ENCODE measurements at regions not wholly inside any gene's neighbourhood (a gene's known extent, or its start where the extent isn't known, plus 50 kb on each side); places are given as distances from the start of the nearest gene placed in this dataset.

DNA sequence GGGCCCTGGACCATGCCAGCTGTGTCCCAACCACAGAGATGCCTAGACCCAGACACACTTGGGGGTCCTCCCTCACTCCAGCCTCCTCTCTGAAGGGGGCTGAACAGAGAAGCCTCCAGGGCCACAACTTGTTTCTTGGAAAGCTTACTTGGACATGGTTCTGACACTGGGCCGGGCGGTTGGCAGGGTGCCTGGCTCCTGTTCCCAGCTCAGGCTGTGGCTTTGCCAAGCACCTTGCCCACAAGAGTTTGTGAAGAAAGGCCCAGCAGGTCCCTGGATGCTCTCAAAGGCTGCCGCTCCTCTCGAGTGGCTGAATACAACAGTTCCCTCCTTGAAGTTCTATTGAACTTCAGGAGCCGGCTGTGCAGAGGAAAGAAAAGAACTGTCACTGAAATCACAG, 181.6 kb downstream of the PTPN20 start:
- DNase-seq (ENCODE audit: extremely low spot score): no peak
- CTCF ChIA-PET: no interaction called here
- no peak for TF ChIP-seq CTBP1 (IDR thresholded peaks at IDR 0.05; ENCODE audit: borderline replicate concordance)
- TF ChIP-seq BHLHE40 (IDR thresholded peaks at IDR 0.05; ENCODE audit: borderline replicate concordance): no peak
- no peak for TF ChIP-seq HDGF (IDR thresholded peaks at IDR 0.05; ENCODE audit: borderline replicate concordance)
- no peak for TF ChIP-seq FOXA1 (IDR thresholded peaks at IDR 0.05)
- no peak for TF ChIP-seq NFRKB (IDR thresholded peaks at IDR 0.05)
- TF ChIP-seq ELF4 (IDR thresholded peaks at IDR 0.05): no peak
- no peak for TF ChIP-seq TARDBP (IDR thresholded peaks at IDR 0.05)
- TF ChIP-seq FOXK2 (IDR thresholded peaks at IDR 0.05): no peak
- no peak for TF ChIP-seq ARNT (IDR thresholded peaks at IDR 0.05)
- TF ChIP-seq FOXM1 (IDR thresholded peaks at IDR 0.05; ENCODE audit: borderline replicate concordance): no peak
- no peak for TF ChIP-seq SP1 (IDR thresholded peaks at IDR 0.05)
- POLR2A ChIA-PET: no interaction called here

DNA sequence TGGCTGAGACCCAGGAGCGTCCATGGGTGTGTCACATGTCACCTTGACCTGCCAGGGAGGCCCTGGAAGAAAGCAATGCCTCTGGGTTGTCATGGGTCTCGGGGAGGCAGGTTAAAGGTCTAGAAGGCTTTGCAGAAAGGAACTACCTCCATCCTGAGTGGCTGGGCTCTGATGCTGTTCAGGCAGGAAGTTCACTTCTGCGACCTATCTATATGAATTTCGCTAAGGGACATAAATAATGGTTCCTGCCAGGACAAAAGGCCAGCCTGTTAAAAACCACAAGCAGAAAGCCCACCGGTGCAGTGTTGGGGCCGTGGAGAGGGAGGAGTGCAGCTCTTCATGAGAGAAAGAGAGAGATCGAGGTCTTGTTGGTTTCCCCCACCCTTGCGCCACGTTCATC, 182.9 kb downstream of the PTPN20 start:
- ChIA-PET POLR2A (no interaction called here), CTCF (no interaction called here)

DNA sequence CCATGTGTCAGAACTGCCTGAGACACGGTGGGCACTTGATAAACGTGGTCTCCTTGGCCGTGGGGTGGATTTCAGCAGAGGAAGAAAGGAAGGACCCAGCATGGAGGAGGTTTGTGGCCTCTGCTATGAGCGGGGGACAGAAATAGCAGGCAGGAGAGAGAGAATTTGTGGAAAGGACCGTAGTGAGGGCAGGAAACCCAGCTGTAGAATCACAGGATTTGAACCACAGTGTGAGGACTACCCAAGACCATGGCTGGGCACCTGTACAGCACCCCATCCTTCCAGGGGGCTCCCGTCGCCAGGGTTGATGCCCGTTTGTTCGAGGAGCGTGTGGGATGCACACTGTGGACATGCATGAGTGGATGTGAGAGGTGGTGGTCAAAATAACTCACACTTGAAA, 183.4 kb downstream of the PTPN20 start:
- POLR2A ChIA-PET: no interaction called here
- no peak for DNase-seq (ENCODE audit: extremely low spot score)
- TF ChIP-seq LEF1 (IDR thresholded peaks at IDR 0.05; ENCODE audit: borderline replicate concordance) (no peak), FOXA1 (IDR thresholded peaks at IDR 0.05) (no peak), NFRKB (IDR thresholded peaks at IDR 0.05) (no peak), BHLHE40 (IDR thresholded peaks at IDR 0.05; ENCODE audit: borderline replicate concordance) (no peak), ZNF384 (IDR thresholded peaks at IDR 0.05) (no peak)
- CTCF ChIA-PET: no interaction called here

More for the DNA sequence above, 182.9 kb downstream of the PTPN20 start:
- TF ChIP-seq CTBP1 (IDR thresholded peaks at IDR 0.05; ENCODE audit: borderline replicate concordance) (no peak), BHLHE40 (IDR thresholded peaks at IDR 0.05; ENCODE audit: borderline replicate concordance) (no peak), LEF1 (IDR thresholded peaks at IDR 0.05; ENCODE audit: borderline replicate concordance) (no peak), ELF4 (IDR thresholded peaks at IDR 0.05) (no peak), L3MBTL2 (conservative IDR thresholded peaks at IDR 0.05) (no peak), TARDBP (IDR thresholded peaks at IDR 0.05) (no peak), ARNT (IDR thresholded peaks at IDR 0.05) (no peak), FOXA1 (IDR thresholded peaks at IDR 0.05) (no peak)
- TF ChIP-seq, protein P1, sequence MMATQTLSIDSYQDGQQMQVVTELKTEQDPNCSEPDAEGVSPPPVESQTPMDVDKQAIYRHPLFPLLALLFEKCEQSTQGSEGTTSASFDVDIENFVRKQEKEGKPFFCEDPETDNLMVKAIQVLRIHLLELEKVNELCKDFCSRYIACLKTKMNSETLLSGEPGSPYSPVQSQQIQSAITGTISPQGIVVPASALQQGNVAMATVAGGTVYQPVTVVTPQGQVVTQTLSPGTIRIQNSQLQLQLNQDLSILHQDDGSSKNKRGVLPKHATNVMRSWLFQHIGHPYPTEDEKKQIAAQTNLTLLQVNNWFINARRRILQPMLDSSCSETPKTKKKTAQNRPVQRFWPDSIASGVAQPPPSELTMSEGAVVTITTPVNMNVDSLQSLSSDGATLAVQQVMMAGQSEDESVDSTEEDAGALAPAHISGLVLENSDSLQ (IDR thresholded peaks at IDR 0.05): no peak
- no peak for DNase-seq (ENCODE audit: extremely low spot score)

DNA sequence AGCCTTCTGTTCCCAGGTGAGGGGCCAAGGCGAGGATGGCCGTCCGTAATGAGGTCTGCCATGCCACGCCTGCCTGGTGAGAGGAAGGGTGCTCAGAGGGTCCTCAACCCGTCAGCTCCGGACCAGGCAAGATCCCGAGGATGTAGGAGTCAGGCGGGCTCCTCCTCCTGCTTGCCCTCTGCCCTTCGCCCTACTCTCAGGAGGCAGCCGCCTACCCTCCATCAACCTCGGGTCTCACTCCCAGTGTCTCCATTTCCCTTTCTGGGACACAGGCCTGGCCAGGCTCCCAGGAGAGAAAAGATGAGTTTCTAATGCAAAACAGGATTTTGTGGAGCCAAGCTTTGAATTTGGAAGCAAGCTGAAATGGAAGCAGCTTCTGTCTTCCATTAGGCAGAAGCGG, 184.0 kb downstream of the PTPN20 start:
- CTCF ChIA-PET: no interaction called here

DNA sequence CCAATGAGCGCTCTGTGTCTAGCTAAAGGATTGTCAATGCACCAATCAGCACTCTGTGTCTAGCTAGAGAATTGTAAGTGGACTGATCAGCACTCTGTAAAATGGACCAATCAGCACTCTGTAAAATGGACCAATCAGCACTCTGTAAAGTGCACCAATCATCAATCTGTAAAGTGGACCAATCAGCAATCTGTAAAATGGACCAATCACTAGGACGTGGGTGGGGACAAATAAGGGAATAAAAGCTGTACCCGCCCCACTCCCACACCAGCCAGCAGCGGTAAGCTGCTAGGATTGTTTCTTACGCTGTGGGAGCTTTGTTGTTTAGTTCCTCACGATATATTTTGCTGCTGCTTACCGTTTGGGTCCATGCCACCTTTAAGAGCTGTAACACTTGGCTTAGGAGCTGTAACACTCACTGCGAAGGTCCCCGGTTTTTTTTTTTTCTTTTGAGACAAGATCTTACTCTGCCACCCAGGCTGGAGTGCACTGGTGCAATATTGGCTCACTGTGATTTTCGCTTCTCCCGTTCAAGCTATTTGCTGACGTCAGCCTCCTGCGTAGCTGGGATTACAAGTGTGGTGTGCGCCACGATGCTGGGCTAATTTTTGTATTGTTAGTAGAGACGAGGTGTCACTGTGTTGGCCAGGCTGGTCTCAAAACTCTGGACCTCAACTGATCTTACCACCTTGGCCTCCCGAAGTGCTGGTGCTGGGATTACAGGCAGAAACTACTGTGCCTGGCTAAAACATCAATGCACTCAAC, 184.8 kb downstream of the PTPN20 start:
- ChIA-PET CTCF (no interaction called here), POLR2A (no interaction called here)
- TF ChIP-seq CTBP1 (IDR thresholded peaks at IDR 0.05; ENCODE audit: borderline replicate concordance) (no peak), SUZ12 (IDR thresholded peaks at IDR 0.05) (no peak), SP1 (IDR thresholded peaks at IDR 0.05) (no peak), BHLHE40 (IDR thresholded peaks at IDR 0.05; ENCODE audit: borderline replicate concordance) (no peak), FOXK2 (IDR thresholded peaks at IDR 0.05) (no peak)
- TF ChIP-seq, protein P1 (IDR thresholded peaks at IDR 0.05): no peak
- DNase-seq (ENCODE audit: extremely low spot score): no peak

More for the DNA sequence above, 184.0 kb downstream of the PTPN20 start:
- DNase-seq (ENCODE audit: extremely low spot score): no peak
- TF ChIP-seq SUZ12 (IDR thresholded peaks at IDR 0.05) (no peak), FOXK2 (IDR thresholded peaks at IDR 0.05) (no peak), ARNT (IDR thresholded peaks at IDR 0.05) (no peak), LEF1 (IDR thresholded peaks at IDR 0.05; ENCODE audit: borderline replicate concordance) (no peak), TARDBP (IDR thresholded peaks at IDR 0.05) (no peak), ELF4 (IDR thresholded peaks at IDR 0.05) (no peak), FOXA1 (IDR thresholded peaks at IDR 0.05) (no peak), L3MBTL2 (conservative IDR thresholded peaks at IDR 0.05) (no peak), BHLHE40 (IDR thresholded peaks at IDR 0.05; ENCODE audit: borderline replicate concordance) (no peak), CTBP1 (IDR thresholded peaks at IDR 0.05; ENCODE audit: borderline replicate concordance) (no peak), ZNF384 (IDR thresholded peaks at IDR 0.05) (no peak), HDGF (IDR thresholded peaks at IDR 0.05; ENCODE audit: borderline replicate concordance) (no peak), FOXM1 (IDR thresholded peaks at IDR 0.05; ENCODE audit: borderline replicate concordance) (no peak), NFRKB (IDR thresholded peaks at IDR 0.05) (no peak), SP1 (IDR thresholded peaks at IDR 0.05) (no peak)
- TF ChIP-seq, protein P1 (IDR thresholded peaks at IDR 0.05): no peak
- POLR2A ChIA-PET: no interaction called here

DNA sequence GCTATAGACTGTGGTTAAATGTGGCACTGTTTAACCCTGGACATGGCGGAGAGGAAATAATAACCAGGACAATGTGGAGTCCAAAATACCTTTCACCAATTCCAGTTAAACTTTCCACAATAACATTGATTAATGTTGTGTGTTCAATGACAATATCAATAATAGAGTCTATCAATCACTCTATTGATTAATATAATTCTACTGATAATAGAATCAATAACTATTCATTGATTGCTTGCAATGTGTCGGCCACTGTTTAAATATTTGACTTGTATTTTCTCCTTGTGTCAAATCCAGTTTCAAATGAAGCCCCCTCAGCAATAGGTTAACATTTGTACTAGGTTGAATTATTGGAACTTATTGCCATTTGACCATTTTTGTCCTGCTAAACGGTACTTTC, 187.0 kb downstream of the PTPN20 start:
- TF ChIP-seq FOXA1 (IDR thresholded peaks at IDR 0.05) (no peak), L3MBTL2 (conservative IDR thresholded peaks at IDR 0.05) (no peak)
- no peak for DNase-seq (ENCODE audit: extremely low spot score)
- ChIA-PET POLR2A (no interaction called here), CTCF (no interaction called here)

GRCh38 chr10:47098964-47099363, 187.7 kb downstream of the PTPN20 start:
- no peak for DNase-seq (ENCODE audit: extremely low spot score)
- TF ChIP-seq, protein P1 (IDR thresholded peaks at IDR 0.05): no peak
- TF ChIP-seq FOXA1 (IDR thresholded peaks at IDR 0.05) (no peak), CTBP1 (IDR thresholded peaks at IDR 0.05; ENCODE audit: borderline replicate concordance) (no peak), HDGF (IDR thresholded peaks at IDR 0.05; ENCODE audit: borderline replicate concordance) (no peak), L3MBTL2 (conservative IDR thresholded peaks at IDR 0.05) (no peak)
- POLR2A ChIA-PET: no interaction called here
- CTCF ChIA-PET: no interaction called here

Data from HEK293T (cell line).